H9 (cell line): ENCODE measurements at regions not wholly inside any gene's neighbourhood (a gene's known extent, or its start where the extent isn't known, plus 50 kb on each side); places are given as distances from the start of the nearest gene placed in this dataset.

Experiments used
- DNase-seq: peaks from one replicate; pipeline ENCODE4 v3.0.0-alpha.2; 2017
- H2AFZ ChIP-seq: one replicate; pipeline ENCODE4 v1.6.1; 2013; ENCODE audit warnings: mild to moderate bottlenecking, low read length, control low read depth, moderate library complexity
- H2AK5ac ChIP-seq: 2 replicates; pipeline ENCODE4 v1.6.1; 2013; ENCODE audit warnings: low read length, control low read depth, mixed read lengths; ENCODE audit not compliant: insufficient read length
- H2BK120ac ChIP-seq: one replicate; pipeline ENCODE4 v1.6.1; 2013; ENCODE audit warnings: low read depth, mild to moderate bottlenecking, low read length, control low read depth, inconsistent platforms; ENCODE audit not compliant: poor library complexity, severe bottlenecking
- H2BK12ac ChIP-seq: 2 replicates; pipeline ENCODE4 v1.6.1; 2013; ENCODE audit warnings: low read length, control low read depth, mixed read lengths, low read depth; ENCODE audit not compliant: insufficient read length
- H2BK15ac ChIP-seq: 2 replicates; pipeline ENCODE4 v1.6.1; 2013; ENCODE audit warnings: low read depth, low read length, control low read depth
- H2BK20ac ChIP-seq: one replicate; pipeline ENCODE4 v1.6.1; 2013; ENCODE audit warnings: low read depth, mild to moderate bottlenecking, low read length, control low read depth, inconsistent platforms; ENCODE audit not compliant: poor library complexity, severe bottlenecking
- H2BK5ac ChIP-seq: 2 replicates; pipeline ENCODE4 v1.6.1; 2013; ENCODE audit warnings: low read length, control low read depth, mixed read lengths; ENCODE audit not compliant: insufficient read length
- H3K14ac ChIP-seq: 2 replicates; pipeline ENCODE4 v1.6.1; 2013; ENCODE audit warnings: low read length, control low read depth; ENCODE audit not compliant: insufficient read depth
- H3K18ac ChIP-seq: 2 replicates; pipeline ENCODE4 v1.6.1; 2013; ENCODE audit warnings: low read depth, mild to moderate bottlenecking, mixed read lengths, low read length, control low read depth; ENCODE audit not compliant: insufficient read length
- H3K23ac ChIP-seq: 2 replicates; pipeline ENCODE4 v1.6.1; 2013; ENCODE audit warnings: low read length, control low read depth, mixed read lengths, low read depth; ENCODE audit not compliant: insufficient read length
- H3K23me2 ChIP-seq: 2 replicates; pipeline ENCODE4 v1.6.1; 2013; ENCODE audit warnings: low read depth, mild to moderate bottlenecking, mixed read lengths, low read length, control low read depth; ENCODE audit not compliant: insufficient read length, poor library complexity, severe bottlenecking
- H3K27ac ChIP-seq: 2 replicates; pipeline ENCODE4 v1.5.1; 2013; ENCODE audit warnings: low read length, control low read depth, mixed read lengths, low read depth; ENCODE audit not compliant: insufficient read length
- H3K27me3 ChIP-seq: 2 replicates; pipeline ENCODE4 v1.6.1; 2013; ENCODE audit warnings: low read length, control low read depth, inconsistent platforms; ENCODE audit not compliant: insufficient read depth
- H3K4ac ChIP-seq: 2 replicates; pipeline ENCODE4 v1.6.1; 2013; ENCODE audit warnings: low read depth, mild to moderate bottlenecking, control low read depth, inconsistent platforms, low read length, moderate library complexity
- H3K4me1 ChIP-seq: 2 replicates; pipeline ENCODE4 v1.6.1; 2013; ENCODE audit warnings: low read length, control low read depth, inconsistent platforms; ENCODE audit not compliant: insufficient read depth
- H3K4me2 ChIP-seq: 2 replicates; pipeline ENCODE4 v1.6.1; 2013; ENCODE audit warnings: low read length, control low read depth, mixed read lengths; ENCODE audit not compliant: insufficient read length, insufficient read depth
- H3K56ac ChIP-seq: 2 replicates; pipeline ENCODE4 v1.6.1; 2013; ENCODE audit warnings: low read depth, mild to moderate bottlenecking, mixed read lengths, low read length, control low read depth; ENCODE audit not compliant: insufficient read length
- H3K79me1 ChIP-seq: 2 replicates; pipeline ENCODE4 v1.6.1; 2013; ENCODE audit warnings: low read depth, mild to moderate bottlenecking, moderate library complexity, low read length, control low read depth, inconsistent platforms; ENCODE audit not compliant: insufficient read depth, poor library complexity, severe bottlenecking
- H3K79me2 ChIP-seq: 2 replicates; pipeline ENCODE4 v1.6.1; 2013; ENCODE audit warnings: low read length, control low read depth, inconsistent platforms; ENCODE audit not compliant: insufficient read depth
- H3K9ac ChIP-seq: 2 replicates; pipeline ENCODE4 v1.6.1; 2013; ENCODE audit warnings: low read length, control low read depth, mixed read lengths; ENCODE audit not compliant: insufficient read length; ENCODE audit errors: extremely low read depth
- H3K9me3 ChIP-seq: one replicate; pipeline ENCODE4 v1.6.1; 2013; ENCODE audit warnings: low read depth, low read length, inconsistent platforms; ENCODE audit not compliant: control insufficient read depth
- H3T11ph ChIP-seq: one replicate; pipeline ENCODE4 v1.6.1; 2013; ENCODE audit warnings: mild to moderate bottlenecking, low read length, control low read depth, inconsistent platforms
- H4K20me1 ChIP-seq: one replicate; pipeline ENCODE4 v1.6.1; 2013; ENCODE audit not compliant: control insufficient read depth, insufficient read length, insufficient read depth
- H4K5ac ChIP-seq: 2 replicates; pipeline ENCODE4 v1.6.1; 2013; ENCODE audit warnings: low read depth, mild to moderate bottlenecking, mixed read lengths, low read length, control low read depth; ENCODE audit not compliant: insufficient read length
- H4K8ac ChIP-seq: replicated peaks from 2 replicates; pipeline ENCODE4 v1.6.1; 2013; ENCODE audit warnings: low read length, control low read depth, mixed read lengths, low read depth; ENCODE audit not compliant: insufficient read length
- H4K91ac ChIP-seq: 2 replicates; pipeline ENCODE4 v1.6.1; 2013; ENCODE audit warnings: low read depth, mild to moderate bottlenecking, moderate library complexity, mixed read lengths, low read length, control low read depth; ENCODE audit not compliant: insufficient read length
- H3K27ac Mint-ChIP-seq, 3 experiments: 2 replicates in 2 of 3; 3 replicates in 1 of 3; pipeline ENCODE4 v1.8.0; 2020 to 2021; ENCODE audit warnings: mixed read lengths in 3 of 3, mild to moderate bottlenecking in 1 of 3, moderate library complexity in 1 of 3
- H3K27me3 Mint-ChIP-seq: 2 replicates; pipeline ENCODE4 v1.8.0; 2021; ENCODE audit warnings: low read depth, mild to moderate bottlenecking, moderate library complexity, mixed read lengths
- H3K36me3 Mint-ChIP-seq, 3 experiments: 2 replicates in 2 of 3; 3 replicates in 1 of 3; pipeline ENCODE4 v1.8.0; 2020 to 2021; ENCODE audit warnings: low read depth in 3 of 3, mixed read lengths in 3 of 3; ENCODE audit not compliant: insufficient read depth in 1 of 3
- H3K4me1 Mint-ChIP-seq, 2 experiments: 2 replicates each; pipeline ENCODE4 v1.8.0; 2020; ENCODE audit warnings: mixed read lengths in 2 of 2
- H3K4me3 Mint-ChIP-seq, 2 experiments: 2 replicates in 1 of 2; 3 replicates in 1 of 2; pipeline ENCODE4 v1.8.0; 2020 to 2021; ENCODE audit warnings: mild to moderate bottlenecking in 2 of 2, mixed read lengths in 2 of 2, moderate library complexity in 1 of 2
- H3K9me3 Mint-ChIP-seq, 2 experiments: 2 replicates in 1 of 2; 3 replicates in 1 of 2; pipeline ENCODE4 v1.8.0; 2020; ENCODE audit warnings: mild to moderate bottlenecking in 2 of 2, mixed read lengths in 2 of 2, moderate library complexity in 1 of 2
- WGBS: extraction: QIAGEN DNeasy Blood & Tissue Kit; methylation state at CpG from one replicate; pipeline ENCODE4 v1.1.7; 2013; ENCODE audit warnings: missing lambda C conversion rate, low lambda C conversion rate, mixed read lengths; ENCODE audit not compliant: insufficient read length; ENCODE audit errors: extremely low coverage; 5-methylcytosine and 5-hydroxymethylcytosine counted together
- TF ChIP-seq, protein P1 (sequence below): fragments of 200-600 bp; sonication (generic); conservative IDR thresholded peaks from 3 replicates; pipeline ENCODE4 v1.8.0; 2021; ENCODE audit warnings: antibody characterized with exemption, mild to moderate bottlenecking

- Histone ChIP-seq H3K56ac (no peak overlapping the region), H3K79me2 (no peaks in the 10 kb centered on the region), H4K20me1 (no peaks in the 10 kb centered on the region), H4K91ac (no peak overlapping the region), H2BK20ac (no peak overlapping the region), H2AK5ac (no peak overlapping the region), H4K8ac (no peak overlapping the region), H4K5ac (no peak overlapping the region), H3K27me3 (no peaks in the 10 kb centered on the region), H3K14ac (no peak overlapping the region), H3K4me1 (no peaks in the 10 kb centered on the region), H2BK120ac (no peak overlapping the region), H3K4me2 (no peak overlapping the region), H3K9me3 (no peaks in the 10 kb centered on the region), H2AFZ (no peak overlapping the region), H2BK15ac (no peak overlapping the region), H3T11ph (no peak overlapping the region), H3K23me2 (no peaks in the 10 kb centered on the region), H3K18ac (no peak overlapping the region), H2BK5ac (no peak overlapping the region), H3K27ac (no peak overlapping the region), H3K9ac (no peak overlapping the region), H3K23ac (no peak overlapping the region), H2BK12ac (no peak overlapping the region), H3K4ac (no peak overlapping the region), H3K79me1 (no peaks in the 10 kb centered on the region)
- no peak for DNase-seq
- Mint-ChIP-seq H3K36me3 (no peaks in the 10 kb centered on the region), H3K4me1 (peaks cover 8 to 9% of the 10 kb centered on the region in 2 experiments), H3K4me3 (no peak overlapping the region), H3K9me3 (no peaks in the 10 kb centered on the region), H3K27ac (no peak overlapping the region), H3K27me3 (no peaks in the 10 kb centered on the region)
- TF ChIP-seq, protein P1, sequence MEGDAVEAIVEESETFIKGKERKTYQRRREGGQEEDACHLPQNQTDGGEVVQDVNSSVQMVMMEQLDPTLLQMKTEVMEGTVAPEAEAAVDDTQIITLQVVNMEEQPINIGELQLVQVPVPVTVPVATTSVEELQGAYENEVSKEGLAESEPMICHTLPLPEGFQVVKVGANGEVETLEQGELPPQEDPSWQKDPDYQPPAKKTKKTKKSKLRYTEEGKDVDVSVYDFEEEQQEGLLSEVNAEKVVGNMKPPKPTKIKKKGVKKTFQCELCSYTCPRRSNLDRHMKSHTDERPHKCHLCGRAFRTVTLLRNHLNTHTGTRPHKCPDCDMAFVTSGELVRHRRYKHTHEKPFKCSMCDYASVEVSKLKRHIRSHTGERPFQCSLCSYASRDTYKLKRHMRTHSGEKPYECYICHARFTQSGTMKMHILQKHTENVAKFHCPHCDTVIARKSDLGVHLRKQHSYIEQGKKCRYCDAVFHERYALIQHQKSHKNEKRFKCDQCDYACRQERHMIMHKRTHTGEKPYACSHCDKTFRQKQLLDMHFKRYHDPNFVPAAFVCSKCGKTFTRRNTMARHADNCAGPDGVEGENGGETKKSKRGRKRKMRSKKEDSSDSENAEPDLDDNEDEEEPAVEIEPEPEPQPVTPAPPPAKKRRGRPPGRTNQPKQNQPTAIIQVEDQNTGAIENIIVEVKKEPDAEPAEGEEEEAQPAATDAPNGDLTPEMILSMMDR: no peak
- no CpG with 5 or more reads among the region's 9 CpGs for WGBS
These were observed 131.0 kb upstream of the UMPS start for GRCh38 chr3:124599147-124599765.
